Chondrocyte (in vitro differentiated cells): ENCODE measurements at regions not wholly inside any gene's neighbourhood (a gene's known extent, or its start where the extent isn't known, plus 50 kb on each side); places are given as distances from the start of the nearest gene placed in this dataset.

ENCODE experiments used
- DNase-seq: peaks from one replicate; pipeline ENCODE4 v3.0.0; 2021; ENCODE audit warnings: mixed read lengths, low spot score
- H3K27ac Mint-ChIP-seq: one replicate; pipeline ENCODE4 v1.8.0; 2021; ENCODE audit warnings: mild to moderate bottlenecking, moderate library complexity, mixed read lengths; ENCODE audit not compliant: unreplicated experiment
- H3K27me3 Mint-ChIP-seq: 2 replicates; pipeline ENCODE4 v1.8.0; 2021; ENCODE audit warnings: low read depth, mixed read lengths
- H3K36me3 Mint-ChIP-seq: 2 replicates; pipeline ENCODE4 v1.8.0; 2021; ENCODE audit warnings: low read depth, mixed read lengths
- H3K4me1 Mint-ChIP-seq: 2 replicates; pipeline ENCODE4 v1.8.0; 2021; ENCODE audit warnings: low read depth, mild to moderate bottlenecking, mixed read lengths
- H3K4me3 Mint-ChIP-seq: one replicate; pipeline ENCODE4 v1.8.0; 2021; ENCODE audit warnings: mild to moderate bottlenecking, moderate library complexity, mixed read lengths; ENCODE audit not compliant: unreplicated experiment
- H3K9me3 Mint-ChIP-seq: 2 replicates; pipeline ENCODE4 v1.8.0; 2021; ENCODE audit warnings: low read depth, mixed read lengths
- TF ChIP-seq, protein P1 (sequence below): fragments of 200-600 bp; sonication (generic); IDR thresholded peaks from 2 replicates; pipeline ENCODE4 v1.5.0; 2021; ENCODE audit warnings: antibody characterized with exemption, mild to moderate bottlenecking, moderate library complexity

DNA sequence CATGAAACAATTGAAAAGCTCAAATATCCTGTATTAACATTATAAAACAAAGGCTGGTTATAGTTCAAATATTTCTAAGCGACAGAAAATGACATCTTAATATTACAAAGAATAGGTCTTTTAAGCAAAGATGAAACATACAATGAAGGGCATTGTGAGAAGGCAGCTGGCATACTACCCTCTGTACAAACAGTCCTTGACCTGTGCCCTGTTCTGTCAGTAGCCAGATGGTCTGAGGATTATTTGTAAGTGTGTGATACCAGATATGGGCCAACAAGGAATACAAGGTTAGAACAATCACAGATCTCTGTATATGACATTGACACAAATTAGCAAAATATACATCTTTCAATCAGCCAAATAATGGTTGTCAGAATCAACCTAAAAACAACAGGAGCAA lies 1350.4 kb downstream of the AMY1C start:
- H3K27me3 Mint-ChIP-seq = no peaks in the 10 kb centered on the region
- TF ChIP-seq, protein P1, sequence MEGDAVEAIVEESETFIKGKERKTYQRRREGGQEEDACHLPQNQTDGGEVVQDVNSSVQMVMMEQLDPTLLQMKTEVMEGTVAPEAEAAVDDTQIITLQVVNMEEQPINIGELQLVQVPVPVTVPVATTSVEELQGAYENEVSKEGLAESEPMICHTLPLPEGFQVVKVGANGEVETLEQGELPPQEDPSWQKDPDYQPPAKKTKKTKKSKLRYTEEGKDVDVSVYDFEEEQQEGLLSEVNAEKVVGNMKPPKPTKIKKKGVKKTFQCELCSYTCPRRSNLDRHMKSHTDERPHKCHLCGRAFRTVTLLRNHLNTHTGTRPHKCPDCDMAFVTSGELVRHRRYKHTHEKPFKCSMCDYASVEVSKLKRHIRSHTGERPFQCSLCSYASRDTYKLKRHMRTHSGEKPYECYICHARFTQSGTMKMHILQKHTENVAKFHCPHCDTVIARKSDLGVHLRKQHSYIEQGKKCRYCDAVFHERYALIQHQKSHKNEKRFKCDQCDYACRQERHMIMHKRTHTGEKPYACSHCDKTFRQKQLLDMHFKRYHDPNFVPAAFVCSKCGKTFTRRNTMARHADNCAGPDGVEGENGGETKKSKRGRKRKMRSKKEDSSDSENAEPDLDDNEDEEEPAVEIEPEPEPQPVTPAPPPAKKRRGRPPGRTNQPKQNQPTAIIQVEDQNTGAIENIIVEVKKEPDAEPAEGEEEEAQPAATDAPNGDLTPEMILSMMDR = no peak
- no peaks in the 10 kb centered on the region for H3K36me3 Mint-ChIP-seq
- peaks cover 4% of the 10 kb centered on the region for H3K4me1 Mint-ChIP-seq
- no peaks in the 10 kb centered on the region for H3K9me3 Mint-ChIP-seq
- H3K4me3 Mint-ChIP-seq = no peak overlapping the region
- DNase-seq = no peak
- no peak overlapping the region for H3K27ac Mint-ChIP-seq

DNA sequence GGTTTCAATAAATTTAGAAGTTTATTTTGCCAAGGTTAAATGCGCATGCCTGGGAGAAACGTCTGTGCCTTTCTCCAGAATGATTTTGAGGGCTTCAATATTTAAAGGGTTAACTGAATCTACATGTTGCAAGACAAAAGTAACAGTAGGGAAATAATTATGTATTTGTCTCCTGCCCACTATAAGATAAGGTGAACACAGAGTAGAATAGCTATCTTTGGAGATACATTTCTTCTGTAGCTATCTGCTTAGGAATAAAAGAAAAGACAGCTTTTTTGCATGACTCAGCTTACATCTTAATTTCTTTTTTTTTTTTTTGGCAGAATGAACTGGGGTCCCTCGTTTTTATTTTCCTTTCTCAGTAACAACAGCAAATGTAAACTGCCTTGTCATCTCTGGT lies 1351.6 kb downstream of the AMY1C start:
- H3K27ac Mint-ChIP-seq = no peak overlapping the region
- H3K27me3 Mint-ChIP-seq = no peaks in the 10 kb centered on the region
- no peaks in the 10 kb centered on the region for H3K36me3 Mint-ChIP-seq
- TF ChIP-seq, protein P1 = no peak
- H3K9me3 Mint-ChIP-seq = peaks cover 8% of the 10 kb centered on the region
- H3K4me1 Mint-ChIP-seq = peaks cover 4% of the 10 kb centered on the region
- no peak for DNase-seq
- H3K4me3 Mint-ChIP-seq = no peak overlapping the region

DNA sequence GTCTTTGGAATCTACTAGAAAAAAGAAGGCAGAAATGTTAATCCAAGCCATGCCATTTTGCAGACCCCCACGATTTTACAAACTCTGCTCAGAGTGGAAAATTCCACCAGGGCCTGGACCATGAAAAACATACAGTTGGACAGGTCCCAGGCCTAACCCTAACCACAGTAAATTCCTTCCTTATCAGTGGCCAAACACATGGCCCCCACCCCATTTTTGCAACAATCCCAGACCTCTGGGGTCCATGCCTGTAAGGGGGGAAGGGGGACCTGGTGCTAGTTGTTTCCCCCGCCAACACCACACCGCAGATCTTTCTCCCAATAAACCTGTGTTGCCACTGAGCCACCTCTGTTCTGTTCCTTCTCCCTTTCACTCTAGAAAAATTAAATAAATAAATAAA lies 1352.7 kb downstream of the AMY1C start:
- H3K9me3 Mint-ChIP-seq = peaks cover 10% of the 10 kb centered on the region
- no peak overlapping the region for H3K4me3 Mint-ChIP-seq
- H3K4me1 Mint-ChIP-seq = peaks cover 4% of the 10 kb centered on the region
- no peaks in the 10 kb centered on the region for H3K27me3 Mint-ChIP-seq
- no peak for DNase-seq
- H3K36me3 Mint-ChIP-seq = no peaks in the 10 kb centered on the region
- TF ChIP-seq, protein P1 = no peak
- no peak overlapping the region for H3K27ac Mint-ChIP-seq

DNA sequence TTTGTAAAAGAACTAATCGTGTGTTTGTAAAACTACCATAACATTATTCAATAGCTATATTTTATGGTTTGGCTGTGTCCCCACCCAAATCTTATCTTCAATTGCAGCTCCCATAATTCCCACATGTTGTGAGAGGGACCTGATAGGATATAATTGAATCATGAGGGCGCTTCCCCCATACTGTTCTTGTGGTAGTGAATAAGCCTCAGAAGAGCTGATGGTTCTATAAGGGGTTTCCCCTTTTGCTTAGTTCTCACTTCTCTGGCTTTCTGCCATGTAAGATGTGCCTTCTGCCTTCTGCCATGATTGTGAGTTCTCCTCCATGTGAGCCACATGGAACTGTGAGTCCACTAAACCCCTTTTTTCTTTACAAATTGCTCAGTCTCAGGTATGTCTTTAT lies 1372.3 kb downstream of the AMY1C start:
- Mint-ChIP-seq H3K27me3 (no peaks in the 10 kb centered on the region), H3K9me3 (peaks cover 7% of the 10 kb centered on the region), H3K27ac (no peak overlapping the region), H3K4me1 (peaks cover 13% of the 10 kb centered on the region), H3K4me3 (no peak overlapping the region), H3K36me3 (no peaks in the 10 kb centered on the region)
- TF ChIP-seq, protein P1 = no peak
- DNase-seq = no peak

DNA sequence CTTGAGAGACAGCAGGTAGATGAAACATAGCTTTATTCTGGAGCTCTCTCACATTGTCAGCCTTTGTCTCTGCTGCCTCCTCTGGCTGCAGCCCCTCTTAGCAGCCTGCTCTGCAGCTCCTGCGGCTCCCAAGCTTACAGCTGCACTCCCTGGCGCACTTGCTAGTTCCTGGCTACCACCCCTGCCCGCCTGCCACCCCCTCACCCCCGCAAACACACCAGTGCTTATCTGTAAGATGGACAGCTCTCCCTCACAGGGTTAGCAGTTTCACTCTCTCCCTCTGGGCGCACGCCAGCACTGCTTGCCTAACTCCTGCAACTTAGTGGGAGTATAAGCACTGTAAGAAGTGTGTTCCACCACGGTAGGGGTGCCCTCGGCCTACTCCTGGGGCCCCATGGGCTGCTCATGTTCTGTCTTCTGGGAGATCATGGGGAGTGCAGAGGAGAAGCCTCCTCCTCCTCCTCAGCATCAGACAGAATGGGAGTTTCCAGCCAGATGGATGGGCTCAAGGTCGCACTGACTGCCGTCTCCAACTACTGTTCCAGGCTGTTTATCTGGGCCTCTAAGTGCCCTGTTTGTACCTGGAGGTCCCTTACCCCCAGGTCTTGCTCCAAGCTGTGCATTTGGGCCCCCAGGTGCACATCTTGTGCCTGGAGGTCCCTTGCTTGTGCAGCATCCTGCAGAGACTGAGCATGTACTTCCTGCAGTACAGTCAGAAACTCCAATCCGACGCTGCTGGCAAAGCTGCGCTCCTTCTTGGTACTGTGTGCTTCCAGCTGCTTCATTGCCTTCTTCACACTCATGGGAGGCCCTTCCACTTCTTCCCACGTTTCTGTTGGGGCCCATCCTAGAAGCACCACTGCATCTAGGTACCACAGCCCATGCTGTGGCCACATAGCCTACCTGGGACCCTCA lies 1388.1 kb downstream of the AMY1C start:
- Mint-ChIP-seq H3K27me3 (peaks cover 4% of the 10 kb centered on the region), H3K4me3 (no peak overlapping the region), H3K4me1 (no peaks in the 10 kb centered on the region), H3K9me3 (peaks cover 2% of the 10 kb centered on the region), H3K27ac (no peak overlapping the region), H3K36me3 (no peaks in the 10 kb centered on the region)
- DNase-seq = no peak
- TF ChIP-seq, protein P1 = peak; percentile 75
